GM04504 (cell line): ENCODE measurements at regions not wholly inside any gene's neighbourhood (a gene's known extent, or its start where the extent isn't known, plus 50 kb on each side); places are given as distances from the start of the nearest gene placed in this dataset.

ENCODE experiments used
- DNase-seq: peaks from one replicate; pipeline ENCODE4 v3.0.0-alpha.2; 2012; ENCODE audit warnings: low read depth

DNA sequence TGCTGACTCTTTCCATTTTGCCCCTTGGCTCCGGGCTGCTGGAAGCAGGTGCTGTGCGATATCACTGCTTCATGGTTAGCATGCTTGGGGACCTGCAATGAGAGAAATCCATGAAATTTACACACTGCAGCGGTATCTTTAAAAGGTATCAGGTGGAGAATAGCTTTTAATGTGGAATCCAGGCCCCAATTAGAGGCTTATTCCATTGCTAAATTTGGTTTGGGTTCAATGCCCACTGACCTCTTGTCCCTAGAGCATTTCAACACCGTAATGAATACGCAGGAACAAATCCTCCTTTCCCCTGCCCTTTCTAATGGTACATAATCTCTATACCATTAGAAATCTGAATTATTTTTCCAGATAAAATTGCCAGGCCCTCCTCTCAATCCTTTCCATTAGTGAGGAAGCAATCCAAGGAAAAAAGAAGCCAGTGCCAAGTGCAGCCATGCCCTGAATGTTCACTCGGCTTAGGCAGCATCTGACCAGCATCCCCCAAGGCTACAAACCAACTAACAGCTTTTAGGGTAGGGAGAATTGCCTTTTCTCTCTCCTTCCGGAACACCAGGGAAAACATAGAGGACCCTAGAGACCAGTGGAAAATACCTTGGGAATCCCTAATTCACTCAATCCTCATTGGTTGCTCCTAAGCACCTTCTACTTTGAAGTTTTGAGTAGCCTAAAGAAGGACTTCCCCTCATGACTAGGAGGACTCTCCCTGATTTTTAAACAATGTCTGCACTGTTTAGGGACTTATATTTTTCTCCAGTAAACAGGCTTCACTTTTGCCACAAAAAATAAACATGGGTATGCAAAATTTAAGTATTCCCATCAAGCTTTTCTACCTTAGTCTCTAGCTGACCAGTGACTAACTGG lies 143.1 kb downstream of the QRSL1 start:
- no peak for DNase-seq

- DNase-seq: no peak
Measured at GRCh38 chr6:106771822-106772221, 142.4 kb downstream of the QRSL1 start.

DNA sequence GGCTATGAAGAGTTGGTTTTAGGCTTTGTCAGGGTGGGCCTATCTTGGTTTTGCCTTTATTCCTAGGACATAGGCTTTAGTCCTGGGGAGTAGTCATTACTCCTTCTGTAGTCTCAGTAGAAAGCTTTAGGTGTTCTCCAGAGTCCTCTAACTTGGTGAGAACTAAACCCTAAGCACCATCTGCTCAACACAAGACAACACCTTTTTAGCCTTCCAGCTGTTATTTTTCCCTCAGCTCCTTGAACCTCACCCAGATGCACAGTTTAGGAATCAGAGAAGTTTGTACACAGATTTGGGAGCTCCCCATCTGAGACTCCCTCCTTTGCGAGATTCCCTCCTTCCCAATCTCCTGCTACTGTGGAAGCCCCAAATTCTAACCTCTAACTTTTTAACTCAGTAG lies 141.3 kb downstream of the QRSL1 start:
- no peak for DNase-seq

- no peak for DNase-seq
Measured at GRCh38 chr6:106770081-106770480, 140.7 kb downstream of the QRSL1 start.

DNA sequence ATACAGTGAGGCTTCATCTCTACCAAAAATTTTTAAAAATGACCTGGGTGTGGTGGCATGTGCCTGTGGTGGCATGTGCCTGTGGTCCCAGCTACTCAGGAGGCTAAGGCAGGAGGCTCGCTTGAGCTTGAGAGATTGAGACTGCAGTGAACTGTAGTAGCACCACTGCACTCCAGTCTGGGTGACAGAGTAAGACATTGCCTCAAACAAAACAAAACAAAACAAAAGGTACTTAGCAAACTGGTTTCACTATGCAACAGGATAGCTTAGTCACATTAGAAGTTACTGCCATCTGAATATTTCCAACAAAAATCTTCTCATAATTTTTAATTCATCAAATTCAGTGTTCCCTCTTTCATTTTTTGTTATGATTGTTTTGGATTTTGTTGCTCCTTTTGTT lies 137.9 kb downstream of the QRSL1 start:
- no peak for DNase-seq

DNA sequence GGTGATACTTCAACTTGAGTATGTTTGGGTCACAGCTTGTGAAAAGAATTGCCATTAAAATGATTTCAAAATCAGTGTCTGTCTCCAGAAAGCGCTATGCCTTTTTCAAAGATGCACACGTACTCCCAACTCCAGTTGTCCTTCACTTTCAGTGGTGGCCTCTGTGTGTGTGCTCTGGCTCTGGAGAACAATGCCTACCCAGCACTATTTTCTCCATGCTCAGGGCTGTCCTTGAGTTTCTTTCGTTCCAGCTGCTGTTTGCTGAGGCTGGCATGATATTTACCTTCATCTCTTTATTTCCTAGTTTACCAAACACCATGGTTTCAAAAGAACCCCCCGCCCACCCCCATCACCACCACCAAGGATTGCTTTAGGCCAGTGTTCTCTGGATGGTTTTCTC lies 136.8 kb downstream of the QRSL1 start:
- no peak for DNase-seq

GRCh38 chr6:106765496-106765895 lies 136.1 kb downstream of the QRSL1 start:
- no peak for DNase-seq

DNA sequence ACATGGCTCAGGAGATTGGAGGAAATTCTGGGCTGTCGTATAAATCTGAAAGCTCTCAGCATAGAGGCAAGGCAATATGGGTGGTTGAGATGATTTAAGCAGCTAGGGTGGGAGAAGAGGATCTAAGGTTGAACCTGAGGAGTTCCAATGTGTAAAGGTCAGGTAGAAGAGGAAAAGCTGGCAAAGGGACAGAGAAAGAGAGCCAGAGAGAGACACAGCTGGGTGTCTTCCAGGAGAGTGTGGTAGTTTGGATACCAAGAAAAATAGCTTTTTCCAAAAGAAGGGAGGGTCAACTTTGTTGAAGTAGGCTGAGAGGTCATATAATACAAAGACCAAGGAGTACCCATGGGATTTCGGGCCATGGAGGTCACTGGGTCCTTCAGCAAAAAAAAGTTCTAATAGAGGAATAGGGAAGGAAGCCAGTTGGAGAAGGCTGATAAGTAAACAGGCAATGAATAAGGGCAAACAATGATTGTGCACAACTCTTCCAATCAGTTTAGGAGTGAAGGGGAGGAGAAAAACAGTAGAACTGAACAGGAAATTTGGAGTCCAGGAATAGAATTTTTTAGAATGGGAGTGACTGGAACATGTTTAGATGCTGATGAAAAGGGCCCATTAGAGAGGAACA lies 135.1 kb downstream of the QRSL1 start:
- no peak for DNase-seq

GRCh38 chr6:106763361-106763760 lies 134.0 kb downstream of the QRSL1 start:
- DNase-seq: no peak

DNA sequence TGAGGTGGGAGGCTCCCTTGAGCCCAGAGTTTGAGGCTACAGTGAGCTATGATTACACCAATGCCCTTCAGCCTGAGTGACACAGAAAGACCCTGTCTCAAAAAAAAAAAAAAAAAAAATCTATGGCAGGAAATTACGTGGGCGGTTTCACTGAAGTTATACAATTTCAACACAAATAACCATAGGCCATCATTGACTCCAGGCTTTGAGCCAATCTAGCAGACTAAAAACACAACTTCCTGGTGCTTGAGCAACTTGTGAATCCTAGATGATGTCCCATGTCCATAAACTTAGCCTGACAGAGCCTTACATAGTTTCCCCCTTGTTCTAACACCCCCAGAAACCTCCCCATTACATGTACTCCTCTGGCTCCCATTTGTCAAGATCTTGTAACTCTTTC lies 131.8 kb downstream of the QRSL1 start:
- no peak for DNase-seq

DNA sequence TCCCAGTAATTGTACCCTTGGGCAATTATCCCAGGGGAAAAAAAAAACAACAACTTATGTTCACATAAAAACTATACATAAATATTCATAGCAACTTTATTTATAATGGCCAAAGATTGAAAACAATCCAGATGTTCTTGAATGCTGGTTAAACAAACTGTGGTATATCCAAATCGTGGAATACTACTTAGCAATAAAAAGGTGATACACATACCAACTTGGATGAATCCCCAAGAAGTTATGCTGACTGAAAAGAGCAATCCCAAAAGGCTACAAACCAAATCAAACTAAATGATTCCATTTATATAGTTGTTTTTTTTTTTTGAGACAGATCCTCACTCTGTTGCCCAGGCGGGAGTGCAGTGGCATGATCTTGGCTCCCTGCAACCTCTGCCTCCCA lies 129.7 kb downstream of the QRSL1 start:
- DNase-seq: no peak

GRCh38 chr6:106757722-106758467 lies 128.5 kb downstream of the QRSL1 start:
- DNase-seq: no peak

- no peak for DNase-seq
Measured at GRCh38 chr6:106757267-106757666, 127.9 kb downstream of the QRSL1 start.

DNA sequence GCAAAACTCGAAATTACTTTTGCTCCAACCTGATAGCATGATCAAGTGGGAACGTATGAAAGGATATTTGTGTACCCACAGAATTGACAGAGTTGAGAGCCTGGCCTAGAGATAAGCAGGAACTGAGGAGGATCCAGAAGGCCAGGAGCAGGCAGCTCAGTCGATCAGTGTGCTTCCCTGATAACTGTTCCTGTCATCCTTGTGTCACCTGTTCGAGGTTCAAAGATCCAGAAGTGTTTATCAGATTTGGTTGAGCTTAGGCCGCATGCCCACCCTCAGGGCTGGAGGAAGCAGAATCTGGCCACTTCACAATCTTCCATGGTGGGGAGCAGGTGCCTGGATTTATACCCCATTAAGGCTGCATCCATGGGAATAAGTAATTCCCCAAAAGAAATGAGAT lies 124.8 kb downstream of the QRSL1 start:
- DNase-seq: no peak

DNA sequence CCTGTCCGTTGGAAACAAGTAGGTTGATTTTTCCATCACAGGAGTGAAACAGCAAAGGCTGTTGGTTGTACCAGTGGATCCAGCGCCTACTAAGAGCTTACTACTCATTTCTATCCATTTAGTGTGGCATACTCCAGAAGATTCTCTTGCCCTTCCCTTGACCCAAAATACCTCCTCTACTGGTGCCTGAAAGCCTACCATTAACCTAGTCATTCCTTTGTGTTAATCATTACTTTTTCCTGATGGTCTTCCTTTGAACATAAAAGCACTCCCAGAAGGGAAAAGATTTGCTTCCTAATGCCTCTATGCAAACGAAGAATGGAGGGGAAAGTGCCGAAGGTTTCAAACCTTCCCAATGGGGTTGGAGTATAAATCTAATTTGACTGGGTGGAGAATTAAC lies 123.3 kb downstream of the QRSL1 start:
- DNase-seq: no peak

GRCh38 chr6:106751501-106752252 lies 122.3 kb downstream of the QRSL1 start:
- DNase-seq: no peak

DNA sequence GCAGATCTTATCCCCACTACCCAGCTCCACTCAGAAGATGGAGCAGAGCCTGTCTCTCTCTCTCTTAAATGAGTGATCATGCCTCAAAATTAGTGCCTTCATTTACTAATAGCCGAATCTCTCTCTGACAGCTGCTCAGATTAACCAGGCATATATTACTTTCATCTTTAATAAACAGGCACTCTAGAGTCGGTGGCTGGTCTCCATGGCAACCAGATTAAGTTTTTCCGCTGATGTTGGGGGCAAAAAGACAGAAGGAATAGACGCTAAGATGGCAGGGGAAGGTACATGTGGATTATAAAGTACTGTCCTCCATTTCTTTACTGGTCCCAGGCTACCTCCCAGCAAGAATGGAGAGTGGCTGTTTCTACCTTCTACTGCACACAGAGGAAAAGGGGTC lies 121.6 kb downstream of the QRSL1 start:
- no peak for DNase-seq

DNA sequence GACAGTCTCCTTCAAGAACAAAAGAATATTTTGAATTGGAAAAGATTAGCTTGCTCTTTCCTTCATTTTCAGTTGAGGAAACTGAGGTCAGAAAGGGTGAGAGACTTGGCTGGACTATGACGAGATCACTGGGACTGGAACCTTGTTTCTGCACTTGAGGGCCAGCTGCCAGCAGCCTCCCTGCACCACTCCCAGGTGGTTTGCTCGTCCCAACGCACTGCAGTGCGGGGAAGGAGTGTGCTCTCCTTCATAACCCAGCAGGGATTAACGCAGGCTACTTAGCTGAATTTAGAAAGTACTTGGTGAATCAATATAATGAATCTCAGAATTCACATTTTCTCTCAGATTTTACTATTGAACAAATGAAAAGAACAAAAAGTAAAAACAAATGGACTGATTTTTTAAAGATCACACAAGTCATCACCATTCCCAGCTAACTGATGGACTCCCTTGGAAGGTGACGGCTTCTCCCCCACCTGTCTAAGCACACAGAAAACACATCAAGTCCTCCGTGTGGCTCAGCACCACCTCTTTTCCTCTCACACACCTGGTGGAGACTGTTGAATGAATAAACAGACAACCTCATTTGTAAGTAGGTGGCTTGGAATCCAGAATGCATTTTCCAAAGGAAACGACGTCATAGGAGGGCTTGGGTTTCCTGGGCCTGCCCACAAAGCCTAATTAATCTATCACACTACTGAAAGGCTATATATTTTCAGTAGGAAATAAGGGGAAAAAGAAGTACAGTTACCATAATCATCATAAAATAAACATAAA lies 121.0 kb downstream of the QRSL1 start:
- no peak for DNase-seq

DNA sequence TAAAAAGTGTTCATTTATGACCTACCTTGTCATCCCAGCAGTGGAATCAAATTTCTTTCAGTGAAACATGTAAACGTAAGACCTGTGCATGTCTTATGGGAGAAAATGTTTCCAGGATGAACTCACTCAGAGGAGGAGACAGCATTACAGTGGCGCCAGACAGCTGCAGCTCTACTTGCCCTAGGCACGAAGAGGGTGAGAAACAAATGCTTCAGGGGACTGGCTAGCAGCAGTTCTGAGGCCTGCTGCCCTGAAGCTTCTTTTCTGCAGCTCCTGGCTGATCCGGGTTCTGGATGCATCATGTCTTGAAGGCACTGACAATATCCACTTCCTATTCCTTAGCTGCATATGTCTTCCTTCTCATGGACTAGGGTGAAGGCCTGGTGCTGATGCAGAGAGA lies 120.2 kb downstream of the QRSL1 start:
- DNase-seq: no peak

- no peak for DNase-seq
Measured at GRCh38 chr6:106748547-106749207, 119.3 kb downstream of the QRSL1 start.

- DNase-seq: no peak
Measured at GRCh38 chr6:106747139-106747538, 117.8 kb downstream of the QRSL1 start.
